Urinary bladder (tissue), 3 donors: ENCODE measurements at regions not wholly inside any gene's neighbourhood (a gene's known extent, or its start where the extent isn't known, plus 50 kb on each side); places are given as distances from the start of the nearest gene placed in this dataset.

Experiments
- DNase-seq: peaks from one replicate; pipeline ENCODE4 v3.0.0-alpha.2; 2015; ENCODE audit errors: extremely low spot score
- H3K27ac ChIP-seq: one replicate; pipeline ENCODE4 v1.5.1; 2013; ENCODE audit warnings: low read depth, mild to moderate bottlenecking, moderate library complexity
- H3K36me3 ChIP-seq: one replicate; pipeline ENCODE4 v1.6.1; 2013; ENCODE audit warnings: mild to moderate bottlenecking, moderate library complexity; ENCODE audit not compliant: insufficient read depth
- H3K4me1 ChIP-seq: one replicate; pipeline ENCODE4 v1.6.1; 2013; ENCODE audit warnings: mild to moderate bottlenecking, moderate library complexity; ENCODE audit not compliant: insufficient read depth
- H3K4me3 ChIP-seq: one replicate; pipeline ENCODE4 v1.5.1; 2013; ENCODE audit warnings: low read depth, low read length
- WGBS: extraction: QIAGEN DNeasy Blood & Tissue Kit; methylation state at CpG from one replicate; pipeline ENCODE4 v1.1.7; 2013; 5-methylcytosine and 5-hydroxymethylcytosine counted together
- donor health status: healthy with polysubstance abuse.
- donor health status: healthy.

DNA sequence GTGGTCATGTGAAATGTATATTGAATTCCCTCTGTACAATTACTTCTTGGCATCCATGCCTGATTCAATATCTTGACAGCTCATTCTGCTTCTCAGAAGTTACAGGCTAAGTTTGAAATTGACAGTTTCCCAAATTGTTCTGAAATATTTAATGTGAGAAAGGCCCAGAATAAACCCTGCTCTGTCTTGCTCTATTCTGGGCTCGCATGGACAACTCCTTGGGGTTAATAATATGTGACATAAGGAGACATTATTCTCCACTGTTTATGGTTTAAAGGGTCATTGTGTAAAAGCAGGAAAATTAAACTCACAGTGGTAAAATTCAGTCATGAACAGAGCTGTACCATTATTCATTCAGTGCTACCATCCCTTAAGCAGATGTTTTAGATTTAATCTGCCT, 160.7 kb upstream of the CNTNAP5 start:
- Histone ChIP-seq H3K27ac (no peak overlapping the region), H3K4me3 (no peak overlapping the region), H3K36me3 (no peaks in the 10 kb centered on the region), H3K4me1 (no peaks in the 10 kb centered on the region)
- WGBS: 83% methylated on average over 1 of the region's 1 CpG
- DNase-seq: no peak

DNA sequence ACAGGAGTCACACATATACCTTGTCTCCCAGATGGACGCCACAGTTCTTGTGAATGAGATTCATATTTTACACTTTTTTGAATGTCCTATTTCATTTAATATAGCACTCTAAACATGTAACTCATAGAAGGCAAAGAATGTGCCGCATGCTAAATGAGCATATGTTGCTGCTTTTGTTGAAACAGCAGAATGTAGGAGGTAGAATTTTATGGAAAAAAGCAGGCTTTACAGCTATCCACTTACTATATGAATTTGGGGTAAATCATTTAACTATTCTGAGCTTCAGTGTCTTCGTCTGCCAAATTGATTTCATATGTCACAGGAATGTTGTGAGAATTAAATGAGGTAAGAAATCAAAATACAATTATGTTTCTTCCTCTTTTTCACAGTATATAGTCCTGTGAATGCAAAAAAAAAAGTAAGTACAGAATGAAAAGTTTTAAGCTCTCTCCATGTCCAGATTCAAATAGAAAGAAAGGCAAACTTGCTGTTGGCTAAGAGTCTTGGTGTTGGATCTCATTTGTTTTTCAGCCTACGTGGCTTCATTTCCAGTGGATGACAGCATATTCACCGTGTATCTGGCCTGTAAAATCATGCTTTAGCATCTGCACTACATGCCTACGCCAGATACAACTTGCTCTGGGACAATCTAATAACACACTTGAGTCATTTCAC, 154.7 kb upstream of the CNTNAP5 start:
- Histone ChIP-seq H3K36me3 (no peaks in the 10 kb centered on the region), H3K27ac (no peak overlapping the region), H3K4me3 (no peak overlapping the region), H3K4me1 (no peaks in the 10 kb centered on the region)
- WGBS: 74% methylated on average over 6 of the region's 6 CpGs
- no peak for DNase-seq

DNA sequence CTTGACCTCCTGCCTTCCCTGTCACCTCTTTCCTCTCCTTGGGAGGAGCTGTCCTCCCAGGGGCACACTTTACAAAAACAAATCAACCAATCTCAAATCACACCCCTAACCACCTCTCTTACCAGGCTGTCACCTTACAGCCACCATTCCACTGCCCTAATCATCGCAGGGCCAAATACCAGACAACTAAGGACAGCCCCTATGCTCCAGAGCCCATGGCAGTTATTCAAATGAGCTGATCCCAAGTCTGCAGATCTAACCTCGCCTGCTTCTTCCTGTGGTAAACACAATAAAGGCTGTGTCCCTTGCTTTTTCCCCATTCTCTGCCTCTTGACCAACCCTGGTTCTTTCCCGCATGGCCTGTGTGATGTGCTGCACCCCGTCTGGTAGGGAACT, 154.2 kb upstream of the CNTNAP5 start:
- no peak for DNase-seq
- WGBS: 86% methylated on average over 4 of the region's 4 CpGs
- H3K4me3 ChIP-seq: no peak overlapping the region
- no peak overlapping the region for H3K27ac ChIP-seq
- H3K4me1 ChIP-seq: no peaks in the 10 kb centered on the region
- no peaks in the 10 kb centered on the region for H3K36me3 ChIP-seq

DNA sequence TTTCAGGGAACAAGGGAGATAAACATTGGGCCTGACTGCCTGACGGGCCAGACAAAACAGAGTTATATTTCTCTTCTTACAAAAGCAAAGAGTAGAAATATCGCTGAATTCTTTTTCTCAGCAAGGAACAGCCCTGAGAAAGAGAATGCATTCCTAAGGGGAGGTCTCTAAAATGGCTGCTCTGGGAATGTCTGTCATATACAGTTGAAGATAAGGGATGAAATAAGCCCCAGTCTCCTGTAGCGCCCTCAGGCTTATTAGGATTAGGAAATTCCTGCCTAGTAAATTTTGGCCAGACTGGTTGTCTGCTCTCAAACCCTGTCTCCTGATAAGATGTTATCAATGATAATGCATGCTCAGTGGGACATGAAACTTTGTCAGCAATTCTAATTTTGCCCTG, 134.9 kb upstream of the CNTNAP5 start:
- H3K36me3 ChIP-seq: no peaks in the 10 kb centered on the region
- no peak for DNase-seq
- no peaks in the 10 kb centered on the region for H3K4me1 ChIP-seq
- 86% methylated on average over 3 of the region's 3 CpGs for WGBS
- H3K27ac ChIP-seq: no peak overlapping the region
- no peak overlapping the region for H3K4me3 ChIP-seq

GRCh38 chr2:123894167-123894566, 130.9 kb upstream of the CNTNAP5 start:
- DNase-seq: no peak
- H3K36me3 ChIP-seq: no peaks in the 10 kb centered on the region
- 94% methylated on average over 1 of the region's 1 CpG for WGBS
- H3K4me1 ChIP-seq: no peaks in the 10 kb centered on the region
- H3K27ac ChIP-seq: no peak overlapping the region
- no peak overlapping the region for H3K4me3 ChIP-seq

DNA sequence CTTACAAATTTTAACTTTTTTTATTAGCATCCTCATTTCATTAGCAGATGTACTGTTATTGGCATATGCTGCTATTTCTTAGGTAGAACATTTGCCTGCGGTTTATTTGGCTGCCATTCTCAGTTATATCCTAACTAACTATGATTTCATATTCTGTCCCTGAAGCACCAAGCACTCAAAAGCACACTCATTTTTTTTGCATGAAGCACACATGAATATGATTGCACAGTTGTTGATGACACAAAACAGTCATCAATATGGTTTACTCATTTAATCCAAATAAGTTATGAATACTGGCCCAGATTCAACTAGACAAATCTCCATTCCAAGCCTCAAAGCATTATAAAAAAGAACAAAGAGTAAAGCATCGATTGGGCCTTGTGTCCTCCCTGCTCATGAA, 129.4 kb upstream of the CNTNAP5 start:
- Histone ChIP-seq H3K4me1 (no peaks in the 10 kb centered on the region), H3K4me3 (no peak overlapping the region), H3K36me3 (no peaks in the 10 kb centered on the region), H3K27ac (no peak overlapping the region)
- DNase-seq: no peak
- WGBS: 37% methylated on average over 2 of the region's 2 CpGs

- H3K36me3 ChIP-seq: no peaks in the 10 kb centered on the region
- no peak overlapping the region for H3K4me3 ChIP-seq
- no peaks in the 10 kb centered on the region for H3K4me1 ChIP-seq
- no peak for DNase-seq
- 91% methylated on average over 3 of the region's 3 CpGs for WGBS
- H3K27ac ChIP-seq: no peak overlapping the region
Observed at GRCh38 chr2:123901256-123901655, 123.8 kb upstream of the CNTNAP5 start.

DNA sequence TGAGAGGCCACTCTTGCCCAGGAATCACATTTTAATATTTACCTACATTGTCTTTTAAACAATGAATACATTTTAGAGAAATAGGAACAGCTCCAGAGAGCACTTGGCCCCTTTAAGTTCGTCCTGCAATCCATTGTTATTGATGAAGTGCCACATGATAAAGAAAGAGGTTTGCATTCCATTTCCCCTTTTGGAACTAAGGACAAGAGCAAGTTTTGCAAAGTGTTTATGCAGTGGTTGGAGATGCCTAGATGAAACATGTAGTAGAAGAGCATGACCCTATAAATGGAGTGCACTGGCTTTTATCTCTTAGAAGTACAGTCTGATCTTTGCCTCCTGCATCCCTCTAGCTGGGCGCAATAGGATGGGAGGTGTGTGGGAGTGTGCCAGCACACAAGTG, 118.7 kb upstream of the CNTNAP5 start:
- H3K4me3 ChIP-seq: no peak overlapping the region
- 46% methylated on average over 2 of the region's 2 CpGs for WGBS
- H3K36me3 ChIP-seq: no peaks in the 10 kb centered on the region
- H3K4me1 ChIP-seq: no peaks in the 10 kb centered on the region
- no peak overlapping the region for H3K27ac ChIP-seq
- DNase-seq: no peak

- no peak for DNase-seq
- H3K4me1 ChIP-seq: no peaks in the 10 kb centered on the region
- no peak overlapping the region for H3K4me3 ChIP-seq
- 83% methylated on average over 2 of the region's 2 CpGs for WGBS
- H3K27ac ChIP-seq: no peak overlapping the region
- no peaks in the 10 kb centered on the region for H3K36me3 ChIP-seq
Observed at GRCh38 chr2:123908522-123908921, 116.6 kb upstream of the CNTNAP5 start.

DNA sequence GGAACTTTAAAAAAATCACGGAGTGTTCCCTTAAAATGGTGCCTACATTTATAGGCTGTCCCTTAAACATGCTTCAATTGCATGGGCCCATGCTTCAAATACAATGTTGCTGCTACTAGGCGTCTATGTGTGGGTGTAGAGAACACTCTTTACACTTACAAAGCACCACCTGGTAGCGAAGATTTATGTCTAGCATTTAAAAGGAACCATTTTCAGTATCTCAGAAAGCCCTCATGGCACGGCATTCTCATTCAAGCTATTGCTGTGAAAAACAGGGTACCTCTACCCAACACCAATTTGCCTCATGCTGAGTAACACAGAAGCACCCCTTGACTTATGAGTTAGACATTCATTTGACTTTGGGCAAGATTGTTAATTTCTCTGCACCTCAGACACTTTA, 112.9 kb upstream of the CNTNAP5 start:
- Histone ChIP-seq H3K36me3 (no peaks in the 10 kb centered on the region), H3K4me1 (no peaks in the 10 kb centered on the region), H3K4me3 (no peak overlapping the region), H3K27ac (no peak overlapping the region)
- WGBS: 88% methylated on average over 4 of the region's 4 CpGs
- DNase-seq: no peak

GRCh38 chr2:123913143-123913735, 111.8 kb upstream of the CNTNAP5 start:
- H3K36me3 ChIP-seq: no peaks in the 10 kb centered on the region
- 48% methylated on average over 8 of the region's 8 CpGs for WGBS
- no peak overlapping the region for H3K27ac ChIP-seq
- H3K4me3 ChIP-seq: no peak overlapping the region
- no peak for DNase-seq
- H3K4me1 ChIP-seq: no peaks in the 10 kb centered on the region

GRCh38 chr2:123915380-123915779, 109.7 kb upstream of the CNTNAP5 start:
- WGBS: 78% methylated on average over 2 of the region's 2 CpGs
- H3K4me3 ChIP-seq: no peak overlapping the region
- H3K27ac ChIP-seq: no peak overlapping the region
- DNase-seq: no peak
- H3K4me1 ChIP-seq: no peaks in the 10 kb centered on the region
- H3K36me3 ChIP-seq: no peaks in the 10 kb centered on the region

DNA sequence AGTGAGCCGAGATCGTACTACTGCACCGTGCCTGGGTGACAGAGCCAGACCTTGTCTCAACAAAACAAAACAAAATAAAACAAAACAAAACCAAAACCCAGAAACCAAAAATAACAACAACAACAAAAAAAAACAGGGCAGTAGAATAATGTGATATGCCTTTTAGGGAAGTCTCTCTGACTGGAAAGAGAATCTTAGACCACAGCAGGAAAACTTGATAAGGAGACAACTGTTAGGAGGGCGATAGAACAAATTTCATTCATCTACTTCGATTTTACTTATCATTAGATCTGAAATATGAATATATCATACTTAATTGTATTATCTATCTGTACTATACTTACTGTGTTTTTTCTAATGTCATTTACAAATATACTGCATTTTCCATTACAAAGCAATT, 109.0 kb upstream of the CNTNAP5 start:
- H3K4me1 ChIP-seq: no peaks in the 10 kb centered on the region
- no peak overlapping the region for H3K27ac ChIP-seq
- WGBS: 72% methylated on average over 5 of the region's 5 CpGs
- H3K4me3 ChIP-seq: no peak overlapping the region
- DNase-seq: no peak
- H3K36me3 ChIP-seq: no peaks in the 10 kb centered on the region

- 7% methylated on average over 1 of the region's 1 CpG for WGBS
- Histone ChIP-seq H3K36me3 (no peaks in the 10 kb centered on the region), H3K4me3 (no peak overlapping the region), H3K4me1 (no peaks in the 10 kb centered on the region), H3K27ac (no peak overlapping the region)
- DNase-seq: peak; percentile 32
Observed at GRCh38 chr2:123916531-123916930, 108.6 kb upstream of the CNTNAP5 start.

DNA sequence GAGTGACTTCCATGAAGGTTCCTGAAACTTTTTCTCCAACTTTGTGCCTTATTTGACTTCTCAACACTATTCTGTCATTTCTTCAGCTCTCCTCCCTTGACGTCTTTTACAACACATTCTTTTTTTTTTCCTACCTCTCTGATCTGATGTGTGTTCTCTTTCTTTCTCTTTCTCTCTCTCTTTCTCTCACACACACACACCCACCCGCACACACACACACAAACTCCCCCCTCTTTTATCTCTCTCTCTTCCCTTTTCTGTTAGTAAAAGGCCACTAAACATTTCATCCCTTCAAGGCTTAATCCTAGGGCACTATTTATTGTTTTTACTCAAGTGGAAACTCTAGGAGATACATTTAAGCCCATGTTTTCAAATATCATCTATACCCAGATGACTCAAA, 107.8 kb upstream of the CNTNAP5 start:
- 46% methylated on average over 2 of the region's 2 CpGs for WGBS
- no peak overlapping the region for H3K4me3 ChIP-seq

More for the DNA sequence above, 107.8 kb upstream of the CNTNAP5 start:
- no peak for DNase-seq
- Histone ChIP-seq H3K4me1 (no peaks in the 10 kb centered on the region), H3K36me3 (no peaks in the 10 kb centered on the region), H3K27ac (no peak overlapping the region)
